GM12875 (cell line): ENCODE measurements at regions not wholly inside any gene's neighbourhood (a gene's known extent, or its start where the extent isn't known, plus 50 kb on each side); places are given as distances from the start of the nearest gene placed in this dataset.

ENCODE experiments used
- H3K4me3 ChIP-seq: one replicate; pipeline ENCODE4 v1.5.1; 2011; ENCODE audit warnings: low read depth, low read length, control low read depth
- TF ChIP-seq, protein P1 (sequence below): IDR thresholded peaks from 2 replicates; pipeline ENCODE4 v1.5.1; 2011; ENCODE audit warnings: low read depth, mild to moderate bottlenecking, control low read depth, inconsistent platforms, low read length, moderate library complexity, borderline replicate concordance; ENCODE audit not compliant: insufficient read depth

- H3K4me3 ChIP-seq, result no peak overlapping the region
- TF ChIP-seq, protein P1, sequence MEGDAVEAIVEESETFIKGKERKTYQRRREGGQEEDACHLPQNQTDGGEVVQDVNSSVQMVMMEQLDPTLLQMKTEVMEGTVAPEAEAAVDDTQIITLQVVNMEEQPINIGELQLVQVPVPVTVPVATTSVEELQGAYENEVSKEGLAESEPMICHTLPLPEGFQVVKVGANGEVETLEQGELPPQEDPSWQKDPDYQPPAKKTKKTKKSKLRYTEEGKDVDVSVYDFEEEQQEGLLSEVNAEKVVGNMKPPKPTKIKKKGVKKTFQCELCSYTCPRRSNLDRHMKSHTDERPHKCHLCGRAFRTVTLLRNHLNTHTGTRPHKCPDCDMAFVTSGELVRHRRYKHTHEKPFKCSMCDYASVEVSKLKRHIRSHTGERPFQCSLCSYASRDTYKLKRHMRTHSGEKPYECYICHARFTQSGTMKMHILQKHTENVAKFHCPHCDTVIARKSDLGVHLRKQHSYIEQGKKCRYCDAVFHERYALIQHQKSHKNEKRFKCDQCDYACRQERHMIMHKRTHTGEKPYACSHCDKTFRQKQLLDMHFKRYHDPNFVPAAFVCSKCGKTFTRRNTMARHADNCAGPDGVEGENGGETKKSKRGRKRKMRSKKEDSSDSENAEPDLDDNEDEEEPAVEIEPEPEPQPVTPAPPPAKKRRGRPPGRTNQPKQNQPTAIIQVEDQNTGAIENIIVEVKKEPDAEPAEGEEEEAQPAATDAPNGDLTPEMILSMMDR, result no peak
Measured at GRCh38 chr14:29075761-29076160, 309.2 kb downstream of the FOXG1 start.

DNA sequence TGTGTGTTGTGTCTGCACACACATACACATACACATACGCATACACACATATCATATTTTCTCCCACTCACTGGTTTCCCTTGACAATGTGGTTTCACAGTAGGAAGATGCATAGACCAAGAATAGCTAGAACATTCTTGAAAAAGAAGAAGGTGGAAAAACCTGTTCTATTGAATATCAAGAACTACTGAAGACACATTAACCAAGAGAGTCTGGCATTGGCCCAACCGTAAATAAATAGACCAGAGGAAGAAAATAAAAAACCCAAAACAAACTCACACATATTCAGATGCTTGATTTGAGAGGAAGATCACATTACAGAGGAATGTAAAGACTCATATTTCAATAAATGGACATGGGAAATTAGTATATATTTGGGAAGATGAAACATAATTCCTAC lies 311.3 kb downstream of the FOXG1 start:
- TF ChIP-seq, protein P1, result no peak
- no peak overlapping the region for H3K4me3 ChIP-seq

DNA sequence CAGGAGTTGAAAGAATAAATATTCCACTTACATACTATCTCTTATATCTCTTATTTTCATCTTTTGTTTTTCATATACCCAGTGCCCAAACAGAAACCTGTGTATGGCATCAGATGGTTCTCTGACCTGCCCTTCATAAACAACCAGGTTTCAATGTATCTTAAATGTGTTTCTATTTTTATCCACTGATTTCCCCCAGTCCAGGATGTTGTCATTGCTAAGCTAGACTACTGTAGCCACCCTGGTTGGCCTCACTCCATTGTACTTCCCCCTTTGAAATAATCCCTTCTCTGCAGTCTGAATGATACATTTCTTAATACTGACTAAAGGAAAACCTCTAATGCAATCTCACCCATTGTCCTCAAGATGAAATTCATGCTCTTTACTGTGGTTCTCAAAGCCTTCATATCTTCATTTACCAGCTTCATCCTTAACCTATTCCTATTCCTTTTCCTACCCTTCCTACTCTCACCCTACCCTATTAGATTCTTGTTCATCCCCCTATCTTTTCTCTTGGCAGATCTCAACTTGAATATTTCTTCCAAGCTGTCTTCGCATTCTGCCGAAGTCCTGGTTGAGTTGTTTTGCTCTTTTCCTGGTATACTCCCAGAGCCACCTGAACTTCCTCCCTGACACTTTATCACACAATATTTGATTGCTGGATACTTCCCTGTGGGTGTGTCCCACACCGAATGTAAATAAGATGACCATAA lies 312.4 kb downstream of the FOXG1 start:
- H3K4me3 ChIP-seq, result no peak overlapping the region
- TF ChIP-seq, protein P1, result no peak

GRCh38 chr14:29085546-29085945 lies 319.0 kb downstream of the FOXG1 start:
- H3K4me3 ChIP-seq, result no peak overlapping the region
- TF ChIP-seq, protein P1, result peak; percentile 38; the same call in 1 of the 2 replicates

- H3K4me3 ChIP-seq, result no peak overlapping the region
- TF ChIP-seq, protein P1, result no peak
Measured at GRCh38 chr14:29089849-29090248, 323.3 kb downstream of the FOXG1 start.

DNA sequence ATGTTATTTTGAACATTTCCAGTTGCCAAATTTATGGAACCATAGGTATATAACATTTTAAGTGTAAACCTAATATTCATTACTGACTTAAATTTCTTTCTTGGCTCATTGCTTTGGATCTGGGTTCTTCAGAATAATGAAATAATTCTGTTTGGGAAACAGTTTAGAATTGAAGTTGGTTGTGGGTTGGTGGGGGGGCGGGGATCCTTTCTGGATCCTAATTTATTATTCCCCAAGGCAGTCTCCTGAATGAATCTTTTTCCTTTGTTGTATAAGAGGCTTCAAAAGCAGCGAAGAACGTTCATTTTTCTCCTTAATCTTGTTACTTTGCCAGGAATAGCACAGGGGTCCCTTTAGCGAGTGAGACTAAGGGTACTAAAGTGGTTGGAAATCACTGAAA lies 325.5 kb downstream of the FOXG1 start:
- TF ChIP-seq, protein P1, result no peak
- H3K4me3 ChIP-seq, result no peak overlapping the region

DNA sequence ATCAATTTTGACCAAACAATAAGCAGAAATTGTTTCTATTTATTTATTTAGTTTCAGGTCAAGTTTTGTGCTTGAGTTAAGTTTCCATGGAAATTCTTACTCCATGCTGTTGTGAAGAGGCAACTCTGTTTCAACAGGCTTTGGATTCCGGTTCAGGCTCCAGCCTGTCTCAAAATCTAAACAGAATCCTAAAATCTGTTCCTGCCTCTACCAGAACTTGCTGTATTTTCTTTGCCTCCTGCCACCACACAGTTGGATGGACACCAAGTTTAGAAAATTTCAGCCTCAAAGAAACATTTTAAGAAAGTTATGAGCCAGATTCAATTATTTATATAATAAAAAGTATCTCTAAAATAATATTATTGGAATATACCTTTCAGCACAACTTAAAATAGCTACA lies 330.9 kb downstream of the FOXG1 start:
- H3K4me3 ChIP-seq, result no peak overlapping the region
- TF ChIP-seq, protein P1, result no peak
